Activated CD4-positive, alpha-beta T cell treated with anti-CD3 and anti-CD28 coated beads, Interleukin-2, amount 10 ng/mL, durations not matched to agents 24 days and 14 days (primary cell): ENCODE measurements at regions not wholly inside any gene's neighbourhood (a gene's known extent, or its start where the extent isn't known, plus 50 kb on each side); places are given as distances from the start of the nearest gene placed in this dataset.
"Not testable (repeated sequence)": the region's sequence is repeated elsewhere in the genome, so short reads cannot be mapped to it uniquely, and the experiment has no call there.

Experiments used
- DNase-seq: peaks from one replicate; pipeline ENCODE4 v3.0.0; 2022
- H3K27ac Mint-ChIP-seq: one replicate; pipeline ENCODE4 v1.8.0; 2022; ENCODE audit warnings: mild to moderate bottlenecking, mixed read lengths
- H3K27me3 Mint-ChIP-seq: one replicate; pipeline ENCODE4 v1.8.0; 2022; ENCODE audit warnings: mixed read lengths
- H3K36me3 Mint-ChIP-seq: one replicate; pipeline ENCODE4 v1.8.0; 2022; ENCODE audit warnings: low read depth, mild to moderate bottlenecking, mixed read lengths
- H3K4me1 Mint-ChIP-seq: one replicate; pipeline ENCODE4 v1.8.0; 2021; ENCODE audit warnings: mixed read lengths
- H3K4me3 Mint-ChIP-seq: one replicate; pipeline ENCODE4 v1.8.0; 2022; ENCODE audit warnings: mild to moderate bottlenecking, moderate library complexity, mixed read lengths
- H3K9me3 Mint-ChIP-seq: one replicate; pipeline ENCODE4 v1.8.0; 2021; ENCODE audit warnings: mixed read lengths
- intact Hi-C: fragments of 100-400 bp; cut with micrococcal nuclease; formaldehyde crosslinking; loops from one replicate; pipeline ENCODE4 v1.15.1; 2023

- Mint-ChIP-seq H3K27ac (peak overlapping the region; percentile 57), H3K4me1 (peaks cover 59% of the 10 kb centered on the region), H3K36me3 (peaks cover 16% of the 10 kb centered on the region), H3K27me3 (no peaks in the 10 kb centered on the region), H3K4me3 (peak overlapping the region; percentile 50), H3K9me3 (no peaks in the 10 kb centered on the region)
- DNase-seq = no peak
- intact Hi-C loops = loop anchor here (5.0 kb wide), 2 partner anchors 37 to 322 kb away; no protein-coding TSS in a partner anchor
Observed at GRCh38 chr5:32534041-32534440, 51.3 kb upstream of the SUB1 start.

DNA sequence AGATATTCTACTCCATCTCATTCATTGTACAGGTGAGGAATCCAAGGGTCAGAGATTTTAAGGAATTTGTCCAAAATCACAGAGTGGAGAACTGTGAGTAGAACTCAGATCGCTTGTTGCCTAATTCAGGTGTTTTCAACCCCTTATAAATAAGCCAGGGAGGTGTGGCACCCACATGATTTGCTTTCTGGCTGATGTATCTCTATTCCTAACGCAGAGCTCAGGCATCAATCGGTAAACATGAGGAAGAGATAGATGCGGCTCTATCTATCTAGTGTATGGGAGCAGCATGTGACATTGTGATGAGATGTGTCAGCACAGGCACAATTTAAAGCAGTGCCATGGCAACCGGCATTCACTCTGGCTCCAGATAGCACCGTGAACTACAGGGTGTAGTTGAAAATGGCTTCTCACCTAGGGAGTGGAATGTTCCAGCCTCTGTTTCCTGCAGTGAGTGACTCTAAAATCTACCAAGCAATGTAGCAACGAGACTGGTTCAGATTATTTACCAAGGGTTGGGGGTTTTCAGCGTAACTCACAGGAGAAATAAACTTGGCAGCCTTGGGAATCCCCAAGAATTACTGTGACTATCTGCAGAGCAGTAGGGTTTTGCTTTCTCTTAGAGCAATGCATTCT is 53.4 kb upstream of the SUB1 start:
- peaks cover 45% of the 10 kb centered on the region for H3K4me1 Mint-ChIP-seq
- H3K27ac Mint-ChIP-seq = peak overlapping the region; percentile 97
- DNase-seq = peak; percentile 89
- peak overlapping the region; percentile 93 for H3K4me3 Mint-ChIP-seq
- no peaks in the 10 kb centered on the region for H3K9me3 Mint-ChIP-seq
- H3K36me3 Mint-ChIP-seq = peaks cover 13% of the 10 kb centered on the region
- intact Hi-C loops = loop anchor here (1.0 to 5.0 kb wide), 5 partner anchors 10 to 320 kb away; no protein-coding TSS in a partner anchor
- no peaks in the 10 kb centered on the region for H3K27me3 Mint-ChIP-seq

DNA sequence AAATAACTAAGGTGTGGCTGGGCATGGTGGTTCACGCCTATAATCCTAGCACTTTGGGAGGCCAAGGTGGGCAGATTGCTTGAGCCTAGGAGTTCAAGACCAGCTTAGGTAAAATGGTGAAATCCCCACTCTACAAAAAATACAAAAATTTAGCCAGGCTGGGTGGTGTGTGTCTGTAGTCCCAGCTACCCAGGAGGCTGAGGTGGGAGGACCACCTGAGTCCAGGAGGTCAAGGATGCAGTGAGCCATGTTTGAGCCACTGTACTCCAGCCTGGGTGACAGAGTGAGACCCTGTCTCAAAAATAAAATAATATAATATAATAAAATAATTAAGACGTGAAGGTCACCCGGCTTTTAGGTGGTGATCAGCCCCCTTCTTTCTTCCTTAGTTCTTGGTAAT is 58.0 kb upstream of the SUB1 start:
- H3K36me3 Mint-ChIP-seq, intact Hi-C loops, H3K9me3 Mint-ChIP-seq, H3K27me3 Mint-ChIP-seq, H3K4me3 Mint-ChIP-seq, DNase-seq, H3K27ac Mint-ChIP-seq: not testable (repeated sequence)
- H3K4me1 Mint-ChIP-seq = peaks cover 27% of the 10 kb centered on the region

DNA sequence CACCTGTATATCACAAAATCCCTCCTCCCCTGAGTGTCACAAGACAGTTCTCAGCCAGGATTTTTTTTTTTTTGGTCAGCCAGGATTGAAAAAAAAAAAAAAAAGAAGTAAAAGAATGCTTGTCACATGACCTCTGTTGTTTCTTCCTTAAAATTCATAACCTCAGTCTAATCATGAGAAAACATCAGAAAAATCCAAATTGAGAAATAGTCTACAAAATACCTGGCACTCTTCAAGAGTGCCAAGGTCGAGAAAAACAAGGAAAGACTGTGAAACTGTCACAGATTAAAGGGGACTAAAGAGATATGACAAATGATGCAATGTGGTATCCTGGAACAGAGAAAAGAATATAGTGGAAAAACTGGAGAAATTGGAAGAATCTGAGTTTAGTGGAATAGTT is 58.5 kb upstream of the SUB1 start:
- intact Hi-C loops = no loop called here
- DNase-seq = no peak
- no peak overlapping the region for H3K4me3 Mint-ChIP-seq

DNA sequence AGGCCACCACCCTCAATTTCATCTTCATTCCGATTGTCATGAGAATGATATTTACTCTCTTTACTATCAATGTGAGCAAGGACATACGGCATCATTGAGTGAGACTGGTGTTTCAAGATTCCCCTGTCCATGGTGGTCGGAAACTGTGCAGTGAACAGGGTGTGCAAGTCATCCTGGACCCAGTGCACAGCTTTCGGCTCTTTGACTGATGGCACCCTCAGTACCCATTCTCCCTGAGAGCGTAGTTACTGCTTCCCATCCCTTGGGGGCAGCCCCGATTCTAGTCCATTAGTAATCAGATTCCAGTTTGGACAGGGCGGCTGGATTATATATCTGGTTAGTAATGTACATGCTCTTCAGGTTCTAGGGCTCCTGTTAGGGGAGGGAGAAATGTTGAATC is 61.7 kb upstream of the SUB1 start:
- no peak overlapping the region for H3K4me3 Mint-ChIP-seq
- H3K4me1 Mint-ChIP-seq = peaks cover 27% of the 10 kb centered on the region
- peaks cover 4% of the 10 kb centered on the region for H3K9me3 Mint-ChIP-seq
- peaks cover 2% of the 10 kb centered on the region for H3K36me3 Mint-ChIP-seq
- intact Hi-C loops = loop anchor here (2.0 kb wide), 1 partner anchor 13 kb away; no protein-coding TSS in a partner anchor
- DNase-seq = no peak
- no peak overlapping the region for H3K27ac Mint-ChIP-seq
- peaks cover 2% of the 10 kb centered on the region for H3K27me3 Mint-ChIP-seq

More for the DNA sequence above, 58.5 kb upstream of the SUB1 start:
- H3K27ac Mint-ChIP-seq = no peak overlapping the region
- no peaks in the 10 kb centered on the region for H3K9me3 Mint-ChIP-seq
- peaks cover 2% of the 10 kb centered on the region for H3K36me3 Mint-ChIP-seq
- no peaks in the 10 kb centered on the region for H3K27me3 Mint-ChIP-seq
- peaks cover 26% of the 10 kb centered on the region for H3K4me1 Mint-ChIP-seq

DNA sequence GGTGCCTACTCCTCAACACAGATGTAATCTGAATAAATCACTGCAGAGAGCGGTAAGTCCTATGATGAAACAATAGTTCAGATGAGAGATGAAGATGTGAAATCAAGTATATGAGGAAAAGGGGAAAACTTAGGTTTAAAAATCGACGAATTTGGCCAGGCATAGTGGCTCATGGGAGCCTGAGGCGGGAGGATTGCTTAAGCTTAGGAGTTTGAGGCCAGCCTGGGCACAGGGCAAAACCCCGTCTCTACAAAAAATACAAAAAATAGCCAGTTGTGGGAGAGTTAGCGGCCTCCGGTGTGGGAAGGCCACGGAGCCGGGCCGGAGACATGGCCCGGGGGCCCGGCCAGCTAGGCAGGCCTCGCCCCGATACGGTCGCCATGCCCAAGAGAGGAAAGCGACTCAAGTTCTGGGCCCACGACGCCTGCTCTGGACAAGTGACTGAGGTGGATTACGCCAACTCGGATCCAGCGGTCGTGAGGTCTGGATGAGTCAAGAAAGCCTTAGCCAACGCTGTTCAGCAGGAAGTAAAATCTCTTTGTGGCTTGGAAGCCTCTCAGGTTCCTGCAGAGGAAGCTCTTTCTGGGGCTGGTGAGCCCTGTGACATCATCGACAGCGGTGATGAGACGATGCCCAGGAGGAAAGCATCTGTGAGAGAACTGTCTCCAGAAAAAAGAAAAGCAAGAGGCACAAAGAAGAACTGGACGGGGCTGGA is 62.8 kb upstream of the SUB1 start:
- peak overlapping the region; percentile 68 for H3K27ac Mint-ChIP-seq
- H3K4me1 Mint-ChIP-seq = peaks cover 27% of the 10 kb centered on the region
- intact Hi-C loops = loop anchor here (2.0 kb wide), 1 partner anchor 14 kb away; no protein-coding TSS in a partner anchor
- H3K9me3 Mint-ChIP-seq = peaks cover 4% of the 10 kb centered on the region
- peak overlapping the region; percentile 35 for H3K4me3 Mint-ChIP-seq
- peak; percentile 87 for DNase-seq
- H3K36me3 Mint-ChIP-seq = peaks cover under 1% of the 10 kb centered on the region
- peaks cover 5% of the 10 kb centered on the region for H3K27me3 Mint-ChIP-seq

DNA sequence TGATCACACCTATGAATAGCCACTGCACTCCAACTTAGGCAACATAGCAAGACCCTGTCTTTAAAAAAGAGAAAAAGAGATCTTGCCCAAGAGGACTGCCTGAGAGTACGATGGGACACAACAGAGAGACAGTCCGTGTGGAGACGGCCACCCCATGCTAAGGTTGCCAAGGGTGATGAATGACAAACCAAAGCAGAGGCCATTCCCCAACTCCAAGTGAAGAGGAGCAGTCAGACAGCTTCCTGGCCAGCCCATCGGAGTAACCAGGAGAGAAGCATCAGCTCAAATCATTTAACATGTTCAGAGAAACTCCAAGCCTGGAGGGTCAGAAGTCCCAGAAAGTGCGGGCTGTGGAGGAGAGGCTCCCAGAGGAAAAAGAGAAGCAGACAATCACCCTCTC is 63.9 kb upstream of the SUB1 start:
- H3K27ac Mint-ChIP-seq = no peak overlapping the region
- intact Hi-C loops = no loop called here
- peaks cover 2% of the 10 kb centered on the region for H3K36me3 Mint-ChIP-seq
- H3K27me3 Mint-ChIP-seq = peaks cover 8% of the 10 kb centered on the region
- DNase-seq = no peak
- H3K4me3 Mint-ChIP-seq = no peak overlapping the region
- peaks cover 24% of the 10 kb centered on the region for H3K4me1 Mint-ChIP-seq
- H3K9me3 Mint-ChIP-seq = peaks cover 8% of the 10 kb centered on the region

DNA sequence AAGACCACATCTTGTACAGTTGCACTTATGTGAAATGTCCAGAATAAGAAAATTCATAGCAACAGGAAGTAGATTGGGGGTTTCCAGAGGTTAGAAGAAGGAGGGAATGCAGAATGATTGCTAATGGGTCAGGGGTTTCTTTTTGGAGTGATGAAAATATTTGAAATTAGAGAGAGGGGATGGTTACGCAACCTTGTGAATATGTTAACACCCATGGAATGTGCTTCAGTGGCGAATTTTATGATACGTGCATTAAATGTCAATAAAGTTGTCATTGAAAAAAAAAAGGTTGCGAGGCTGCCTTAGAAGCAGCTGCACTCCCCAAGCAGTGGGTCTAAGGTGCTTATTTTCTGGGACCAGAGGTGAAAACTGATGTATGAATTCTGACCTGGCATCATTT is 64.4 kb upstream of the SUB1 start:
- H3K4me1 Mint-ChIP-seq = peaks cover 24% of the 10 kb centered on the region
- peaks cover 8% of the 10 kb centered on the region for H3K27me3 Mint-ChIP-seq

DNA sequence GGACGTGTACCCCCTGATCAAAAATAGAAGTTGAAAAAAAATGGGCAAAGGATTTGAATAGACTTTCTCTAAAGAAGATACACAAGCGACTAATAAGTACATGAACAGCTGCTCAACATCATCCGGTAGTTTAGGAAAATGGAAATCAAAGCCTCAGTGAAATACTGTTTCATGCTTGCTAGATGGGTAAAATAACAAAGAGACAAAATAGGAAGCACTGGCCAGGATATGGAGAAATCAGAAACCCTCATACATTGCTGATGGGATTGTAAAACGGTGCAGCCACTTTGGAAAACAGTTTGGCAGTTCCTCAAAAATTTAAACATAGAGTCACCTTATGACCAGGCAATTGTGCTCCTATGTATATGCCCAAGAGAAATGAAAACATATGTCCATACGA is 65.0 kb upstream of the SUB1 start:
- DNase-seq = no peak
- Mint-ChIP-seq H3K4me3 (no peak overlapping the region), H3K4me1 (peaks cover 24% of the 10 kb centered on the region), H3K27me3 (peaks cover 8% of the 10 kb centered on the region), H3K36me3 (peaks cover 2% of the 10 kb centered on the region), H3K9me3 (peaks cover 8% of the 10 kb centered on the region), H3K27ac (no peak overlapping the region)
- intact Hi-C loops = no loop called here

More for the DNA sequence above, 64.4 kb upstream of the SUB1 start:
- peaks cover 8% of the 10 kb centered on the region for H3K9me3 Mint-ChIP-seq
- DNase-seq = no peak
- intact Hi-C loops = no loop called here
- no peak overlapping the region for H3K4me3 Mint-ChIP-seq
- peaks cover 2% of the 10 kb centered on the region for H3K36me3 Mint-ChIP-seq
- no peak overlapping the region for H3K27ac Mint-ChIP-seq

DNA sequence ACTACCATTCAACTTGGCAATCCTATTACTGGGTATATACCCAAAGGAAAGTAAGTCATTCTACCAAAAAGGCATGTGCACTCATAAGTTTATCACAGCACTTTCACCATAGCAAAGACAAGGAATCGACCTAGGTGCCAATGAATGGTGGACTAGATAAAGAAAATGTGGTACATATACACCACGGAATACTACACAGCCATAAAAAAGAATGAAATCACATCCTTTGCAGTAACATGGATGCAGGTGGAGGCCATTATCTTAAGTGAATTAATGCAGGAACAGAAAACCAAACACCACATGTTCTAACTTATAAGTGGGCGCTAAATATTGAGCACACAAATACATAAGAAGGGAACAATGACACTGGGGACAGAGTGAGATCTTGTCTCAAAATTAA is 65.8 kb upstream of the SUB1 start:
- H3K4me3 Mint-ChIP-seq = no peak overlapping the region
- peaks cover 24% of the 10 kb centered on the region for H3K4me1 Mint-ChIP-seq
- intact Hi-C loops = no loop called here
- peaks cover 2% of the 10 kb centered on the region for H3K36me3 Mint-ChIP-seq
- DNase-seq = no peak
- H3K27ac Mint-ChIP-seq = no peak overlapping the region
- H3K27me3 Mint-ChIP-seq = peaks cover 8% of the 10 kb centered on the region
- peaks cover 8% of the 10 kb centered on the region for H3K9me3 Mint-ChIP-seq

GRCh38 chr5:32514806-32515205 is 70.3 kb upstream of the ZFR start:
- peaks cover 6% of the 10 kb centered on the region for H3K27me3 Mint-ChIP-seq
- H3K4me1 Mint-ChIP-seq = peaks cover 2% of the 10 kb centered on the region
- DNase-seq = no peak
- no peak overlapping the region for H3K27ac Mint-ChIP-seq
- intact Hi-C loops = no loop called here
- no peak overlapping the region for H3K4me3 Mint-ChIP-seq
- H3K36me3 Mint-ChIP-seq = peaks cover 2% of the 10 kb centered on the region
- peaks cover 8% of the 10 kb centered on the region for H3K9me3 Mint-ChIP-seq

DNA sequence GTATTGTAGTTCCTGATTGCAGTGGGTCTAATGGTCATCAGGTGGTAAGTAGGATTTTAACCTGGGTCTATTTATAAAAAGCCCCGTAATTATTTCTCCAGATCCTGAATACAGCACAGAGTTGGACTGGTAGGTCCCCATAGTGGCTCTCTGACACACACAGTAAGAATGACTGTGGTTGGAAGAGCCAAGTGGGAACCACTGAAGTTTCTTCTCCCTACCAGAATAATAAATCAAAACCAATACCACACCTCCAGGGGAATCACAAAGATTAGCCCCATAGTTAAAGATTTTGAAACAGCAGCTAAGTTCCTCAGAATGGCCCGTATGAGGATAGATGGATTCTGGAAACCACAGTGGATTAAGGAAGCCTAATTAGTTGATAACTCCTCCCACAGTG is 68.4 kb upstream of the ZFR start:
- intact Hi-C loops = no loop called here
- no peak for DNase-seq
- Mint-ChIP-seq H3K36me3 (peaks cover 2% of the 10 kb centered on the region), H3K4me1 (peaks cover 2% of the 10 kb centered on the region), H3K4me3 (no peak overlapping the region), H3K27me3 (peaks cover 5% of the 10 kb centered on the region), H3K27ac (no peak overlapping the region), H3K9me3 (peaks cover 4% of the 10 kb centered on the region)

GRCh38 chr5:32511776-32512374 is 67.3 kb upstream of the ZFR start:
- peak; percentile 56 for DNase-seq

DNA sequence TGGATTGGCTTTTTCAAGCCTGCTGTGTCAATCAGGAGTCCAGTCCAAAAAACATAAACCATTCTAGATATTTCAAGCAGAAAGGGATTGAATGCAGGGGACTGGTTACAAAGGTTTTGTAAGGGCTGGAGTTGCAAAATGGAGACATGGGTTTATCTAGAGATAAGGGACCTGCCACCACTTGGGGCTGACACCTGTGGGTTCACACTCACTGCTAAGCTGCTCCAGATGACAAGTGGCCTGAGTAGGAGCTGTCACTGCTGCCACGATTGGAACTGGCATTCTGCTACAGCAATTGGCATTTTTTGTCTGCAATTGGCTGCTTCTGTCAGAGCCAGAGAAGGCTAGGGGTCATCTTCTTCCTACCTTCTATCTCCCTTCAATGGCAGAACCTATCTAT is 66.3 kb upstream of the ZFR start:
- H3K4me3 Mint-ChIP-seq = no peak overlapping the region
- H3K27me3 Mint-ChIP-seq = peaks cover 3% of the 10 kb centered on the region
- no peak overlapping the region for H3K27ac Mint-ChIP-seq
- no peaks in the 10 kb centered on the region for H3K9me3 Mint-ChIP-seq
- intact Hi-C loops = no loop called here
- peaks cover 2% of the 10 kb centered on the region for H3K4me1 Mint-ChIP-seq
- DNase-seq = no peak
- no peaks in the 10 kb centered on the region for H3K36me3 Mint-ChIP-seq

More at GRCh38 chr5:32511776-32512374, 67.3 kb upstream of the ZFR start:
- Mint-ChIP-seq H3K4me1 (peaks cover 2% of the 10 kb centered on the region), H3K27ac (no peak overlapping the region), H3K9me3 (peaks cover 1% of the 10 kb centered on the region), H3K27me3 (peaks cover under 1% of the 10 kb centered on the region), H3K4me3 (no peak overlapping the region), H3K36me3 (peaks cover under 1% of the 10 kb centered on the region)
- intact Hi-C loops = no loop called here
